ENCODE measurements at regions not wholly inside any gene's neighbourhood (a gene's known extent, or its start where the extent isn't known, plus 50 kb on each side); places are given as distances from the start of the nearest gene placed in this dataset.

- TF ChIP-seq CTCF (IDR thresholded peaks at IDR 0.05) (no peak), POLR2A (IDR thresholded peaks at IDR 0.05) (no peak)
Measured at GRCh38 chr1:83796409-83796808, 202.5 kb downstream of the TTLL7 start.
